GM19463 (cell line): ENCODE measurements at regions not wholly inside any gene's neighbourhood (a gene's known extent, or its start where the extent isn't known, plus 50 kb on each side); places are given as distances from the start of the nearest gene placed in this dataset.

Experiments used
- ATAC-seq: cut with Tn5 transposase; IDR thresholded peaks from one replicate; pipeline ENCODE4 v1.9.1; 2021; ENCODE audit warnings: mild to moderate bottlenecking, moderate library complexity; ENCODE audit not compliant: unreplicated experiment

DNA sequence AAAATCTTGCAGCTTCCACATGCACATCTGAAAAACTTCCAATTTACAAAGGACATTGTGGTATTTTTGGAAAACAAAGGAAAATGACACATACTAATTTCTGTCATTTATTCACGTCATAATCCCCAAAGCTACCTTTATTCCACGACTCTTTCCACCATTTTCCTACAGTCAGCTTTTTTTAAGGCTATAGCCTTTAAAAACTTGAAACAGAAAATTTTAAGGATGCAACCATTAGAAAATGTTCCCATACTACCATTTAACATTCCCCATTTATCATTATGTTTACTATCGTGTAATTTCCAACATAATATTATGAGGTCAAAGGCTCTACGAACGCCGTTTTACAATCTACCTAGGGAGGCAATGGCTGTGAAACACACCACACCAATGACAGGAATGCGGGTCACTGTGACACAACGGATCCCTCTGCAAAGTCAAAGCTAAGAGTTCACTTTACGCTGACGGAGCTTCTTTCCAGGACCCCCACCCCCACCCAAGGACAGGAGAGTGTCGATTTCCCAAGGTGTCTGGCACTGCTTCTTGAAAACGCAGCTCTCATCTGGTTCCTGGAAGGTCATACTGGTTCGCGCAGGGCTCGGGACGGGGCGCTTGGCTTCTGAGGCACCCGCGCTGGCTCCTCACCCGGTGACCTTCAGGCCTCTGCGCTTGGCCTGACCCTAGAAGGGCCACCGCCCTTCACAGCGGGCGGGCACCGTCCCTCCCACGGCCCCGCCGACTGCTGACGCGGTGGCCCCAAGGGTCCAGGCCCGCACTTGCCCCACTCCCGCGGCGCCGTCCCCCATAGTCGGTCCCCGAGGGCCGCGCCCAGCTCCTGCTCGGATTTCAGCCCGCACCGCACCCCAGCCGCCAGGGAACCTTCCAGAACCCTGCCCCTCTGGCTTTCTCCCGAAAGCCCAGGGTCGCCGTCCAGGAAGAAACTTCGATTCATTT is 50.5 kb upstream of the ATF3 start:
- peak; percentile 30 for ATAC-seq

DNA sequence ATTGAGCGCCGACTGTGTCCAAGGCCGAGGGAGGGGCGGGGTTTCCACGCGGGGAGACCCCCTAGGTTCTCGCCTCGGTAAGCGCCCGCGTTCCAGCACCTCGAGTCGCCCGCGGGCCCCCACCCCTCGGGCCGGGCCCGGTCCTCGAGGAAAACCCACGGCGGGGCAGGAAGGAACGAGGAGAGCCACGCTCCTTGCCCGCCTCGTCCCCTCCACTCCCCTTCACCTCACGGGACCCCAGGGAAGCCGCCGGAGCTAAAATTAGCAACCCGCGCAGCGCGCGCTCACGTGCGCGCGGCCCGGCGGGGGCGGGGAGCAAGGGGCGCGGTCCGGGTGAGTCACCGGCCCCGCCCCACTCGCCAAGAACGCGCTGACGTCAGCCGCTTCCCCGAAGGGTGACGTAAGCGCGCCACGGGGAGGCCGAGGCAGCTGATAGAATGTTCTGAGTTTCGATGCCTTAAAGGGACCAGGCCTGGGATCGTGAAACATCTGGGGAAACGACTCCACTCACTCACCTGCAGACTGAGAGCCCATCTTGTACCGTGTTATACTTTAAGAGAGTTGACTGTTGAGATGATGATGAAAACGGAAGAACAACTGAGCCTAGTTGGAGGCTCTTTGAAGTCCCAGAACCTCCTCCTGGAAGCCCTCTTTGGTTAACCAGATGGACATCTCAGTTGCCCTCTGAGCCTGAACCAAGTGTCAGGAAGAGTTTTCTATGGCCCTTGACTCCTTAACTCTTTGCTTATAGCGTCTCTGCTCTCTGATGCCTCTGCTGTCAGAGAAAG is 49.7 kb upstream of the ATF3 start:
- peak; percentile 97 for ATAC-seq
